ENCODE measurements at regions not wholly inside any gene's neighbourhood (a gene's known extent, or its start where the extent isn't known, plus 50 kb on each side); places are given as distances from the start of the nearest gene placed in this dataset.

DNA sequence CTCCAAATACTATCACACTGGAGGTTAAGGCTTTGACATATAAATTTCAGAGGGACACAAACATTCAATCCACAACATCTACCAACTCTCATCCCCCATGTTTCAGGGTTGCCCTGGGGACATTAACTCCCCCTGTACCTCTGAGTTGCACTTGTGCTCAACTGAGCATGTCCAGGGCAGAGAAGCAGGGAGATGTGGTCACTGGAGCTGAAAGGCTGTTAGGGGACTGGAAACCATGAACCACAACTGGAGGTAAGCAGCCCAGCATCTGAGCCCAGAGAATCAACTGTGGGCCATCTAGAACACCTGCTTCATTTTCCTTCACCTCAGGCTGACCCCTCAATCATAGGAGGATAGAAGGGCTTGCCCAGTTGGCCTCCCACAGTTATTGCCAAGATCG, 641.1 kb downstream of the MID1IP1 start:
- no peak overlapping the region for H4K5ac ChIP-seq (ENCODE audit: low read depth, low read length)
- in situ Hi-C loops (cut with MboI; ENCODE audit: low sequenced_read_pairs) (no loop called here), dilution Hi-C loops (cut with HindIII; ENCODE audit: low sequenced_read_pairs, unreplicated experiment) (no loop called here), intact Hi-C loops (cut with micrococcal nuclease) (no loop called here)
- ATAC-seq (ENCODE audit: low read depth) (no peak), DNase-seq (no peak)
- no peak overlapping the region for H3K14ac ChIP-seq (replicated peaks; ENCODE audit: low read depth, low read length)
- H2BK5ac ChIP-seq (ENCODE audit: low read depth, low read length, poor library complexity, severe bottlenecking): no peak overlapping the region
- no TSS peak for BruUV-seq (replicated peaks)
- H2AK9ac ChIP-seq (replicated peaks; ENCODE audit: low read depth, low read length, poor library complexity): peak overlapping the region; percentile 37
- H4K91ac ChIP-seq (ENCODE audit: insufficient read depth, low read depth, low read length): no peak overlapping the region
- H4K20me1 ChIP-seq (ENCODE audit: insufficient read depth, low read length): no peaks in the 10 kb centered on the region
- no peak overlapping the region for H2AFZ ChIP-seq (replicated peaks; ENCODE audit: low read length, poor library complexity)
- H3K23ac ChIP-seq (ENCODE audit: low read depth, low read length): no peak overlapping the region
- ChIA-PET POLR2A (ENCODE audit: unreplicated experiment) (no interaction called here), CTCF (no interaction called here)
- H2BK20ac ChIP-seq (ENCODE audit: low read depth, low read length): no peak overlapping the region
- no peak overlapping the region for H2BK120ac ChIP-seq (ENCODE audit: low read depth, low read length)
- H3K4me2 ChIP-seq (ENCODE audit: low read depth, low read length): no peak overlapping the region
- H2AK5ac ChIP-seq (ENCODE audit: low read depth, low read length): no peak overlapping the region
- H3K9ac ChIP-seq (ENCODE audit: low read depth, low read length): no peak overlapping the region
- no peaks in the 10 kb centered on the region for H3K9me1 ChIP-seq (ENCODE audit: insufficient read depth, low read length)
- no peaks in the 10 kb centered on the region for H3K79me1 ChIP-seq (ENCODE audit: low read depth in 1 of 2, low read length in 2 of 2)
- peaks cover 15% of the 10 kb centered on the region for H3K27me3 ChIP-seq (ENCODE audit: control insufficient read depth, insufficient read depth, low read length)
- no peak overlapping the region for H3K4me3 ChIP-seq (ENCODE audit: insufficient read depth, low read depth, low read length)
- TF ChIP-seq RFX5 (IDR thresholded peaks at IDR 0.05; ENCODE audit: low read depth, low read length) (no peak), BHLHE40 (IDR thresholded peaks at IDR 0.05; ENCODE audit: low read depth, low read length) (no peak), NFE2L2 (IDR thresholded peaks at IDR 0.05; ENCODE audit: low read depth, low read length) (no peak), SMC3 (IDR thresholded peaks at IDR 0.05; ENCODE audit: low read depth, low read length) (no peak), CEBPB (IDR thresholded peaks at IDR 0.05; ENCODE audit: low read depth, low read length) (no peak), RCOR1 (IDR thresholded peaks at IDR 0.05; ENCODE audit: insufficient replicate concordance, low read length) (no peak), RAD21 (IDR thresholded peaks at IDR 0.05; ENCODE audit: low read length) (no peak), CHD1 (IDR thresholded peaks at IDR 0.05; ENCODE audit: low read depth, low read length) (no peak), FOS (IDR thresholded peaks at IDR 0.05; ENCODE audit: low read depth, low read length) (no peak), MAFK (IDR thresholded peaks at IDR 0.05; ENCODE audit: low read depth, low read length) (no peak), POLR2A (IDR thresholded peaks at IDR 0.05; ENCODE audit: low read depth, low read length) (no peak), MAZ (IDR thresholded peaks at IDR 0.05; ENCODE audit: borderline replicate concordance, low read depth, low read length) (no peak), MXI1 (IDR thresholded peaks at IDR 0.05; ENCODE audit: borderline replicate concordance, low read depth, low read length) (no peak)
- TF ChIP-seq, protein P1, sequence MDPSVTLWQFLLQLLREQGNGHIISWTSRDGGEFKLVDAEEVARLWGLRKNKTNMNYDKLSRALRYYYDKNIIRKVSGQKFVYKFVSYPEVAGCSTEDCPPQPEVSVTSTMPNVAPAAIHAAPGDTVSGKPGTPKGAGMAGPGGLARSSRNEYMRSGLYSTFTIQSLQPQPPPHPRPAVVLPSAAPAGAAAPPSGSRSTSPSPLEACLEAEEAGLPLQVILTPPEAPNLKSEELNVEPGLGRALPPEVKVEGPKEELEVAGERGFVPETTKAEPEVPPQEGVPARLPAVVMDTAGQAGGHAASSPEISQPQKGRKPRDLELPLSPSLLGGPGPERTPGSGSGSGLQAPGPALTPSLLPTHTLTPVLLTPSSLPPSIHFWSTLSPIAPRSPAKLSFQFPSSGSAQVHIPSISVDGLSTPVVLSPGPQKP (IDR thresholded peaks at IDR 0.05; ENCODE audit: borderline replicate concordance, low read depth, low read length): no peak
- TF ChIP-seq, protein P2, sequence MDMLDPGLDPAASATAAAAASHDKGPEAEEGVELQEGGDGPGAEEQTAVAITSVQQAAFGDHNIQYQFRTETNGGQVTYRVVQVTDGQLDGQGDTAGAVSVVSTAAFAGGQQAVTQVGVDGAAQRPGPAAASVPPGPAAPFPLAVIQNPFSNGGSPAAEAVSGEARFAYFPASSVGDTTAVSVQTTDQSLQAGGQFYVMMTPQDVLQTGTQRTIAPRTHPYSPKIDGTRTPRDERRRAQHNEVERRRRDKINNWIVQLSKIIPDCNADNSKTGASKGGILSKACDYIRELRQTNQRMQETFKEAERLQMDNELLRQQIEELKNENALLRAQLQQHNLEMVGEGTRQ (IDR thresholded peaks at IDR 0.05; ENCODE audit: low read depth, low read length): no peak
- TF ChIP-seq, protein P3, sequence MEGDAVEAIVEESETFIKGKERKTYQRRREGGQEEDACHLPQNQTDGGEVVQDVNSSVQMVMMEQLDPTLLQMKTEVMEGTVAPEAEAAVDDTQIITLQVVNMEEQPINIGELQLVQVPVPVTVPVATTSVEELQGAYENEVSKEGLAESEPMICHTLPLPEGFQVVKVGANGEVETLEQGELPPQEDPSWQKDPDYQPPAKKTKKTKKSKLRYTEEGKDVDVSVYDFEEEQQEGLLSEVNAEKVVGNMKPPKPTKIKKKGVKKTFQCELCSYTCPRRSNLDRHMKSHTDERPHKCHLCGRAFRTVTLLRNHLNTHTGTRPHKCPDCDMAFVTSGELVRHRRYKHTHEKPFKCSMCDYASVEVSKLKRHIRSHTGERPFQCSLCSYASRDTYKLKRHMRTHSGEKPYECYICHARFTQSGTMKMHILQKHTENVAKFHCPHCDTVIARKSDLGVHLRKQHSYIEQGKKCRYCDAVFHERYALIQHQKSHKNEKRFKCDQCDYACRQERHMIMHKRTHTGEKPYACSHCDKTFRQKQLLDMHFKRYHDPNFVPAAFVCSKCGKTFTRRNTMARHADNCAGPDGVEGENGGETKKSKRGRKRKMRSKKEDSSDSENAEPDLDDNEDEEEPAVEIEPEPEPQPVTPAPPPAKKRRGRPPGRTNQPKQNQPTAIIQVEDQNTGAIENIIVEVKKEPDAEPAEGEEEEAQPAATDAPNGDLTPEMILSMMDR (conservative IDR thresholded peaks at IDR 0.05; ENCODE audit: low read depth, low read length): no peak
- no peak overlapping the region for H3K18ac ChIP-seq (ENCODE audit: low read depth, low read length)
- no peak overlapping the region for H3K4ac ChIP-seq (ENCODE audit: low read depth, low read length)
- no peak overlapping the region for H3K27ac ChIP-seq (ENCODE audit: insufficient read depth, low read length)
- WGBS, 2 experiments (ENCODE audit: extremely low coverage in 2 of 2, insufficient read length in 1 of 2): no CpG with 5 or more reads among the region's 1 CpG
- H3K9me3 ChIP-seq (ENCODE audit: control insufficient read depth, insufficient read depth, low read length): peaks cover 1% of the 10 kb centered on the region
- H4K8ac ChIP-seq (ENCODE audit: low read depth in 2 of 2, low read length in 2 of 2): no peak overlapping the region
- no peaks in the 10 kb centered on the region for H3K36me3 ChIP-seq (ENCODE audit: control insufficient read depth, insufficient read depth, low read length)
- H3K4me1 ChIP-seq (ENCODE audit: control insufficient read depth, insufficient read depth, low read length): no peaks in the 10 kb centered on the region
- H3K56ac ChIP-seq (ENCODE audit: extremely low read depth, insufficient read depth, low read length): no peak overlapping the region
- no peak overlapping the region for H2BK15ac ChIP-seq (ENCODE audit: low read depth, low read length)

Measured in IMR-90 (cell line).